ENCODE measurements at regions not wholly inside any gene's neighbourhood (a gene's known extent, or its start where the extent isn't known, plus 50 kb on each side); places are given as distances from the start of the nearest gene placed in this dataset.

DNA sequence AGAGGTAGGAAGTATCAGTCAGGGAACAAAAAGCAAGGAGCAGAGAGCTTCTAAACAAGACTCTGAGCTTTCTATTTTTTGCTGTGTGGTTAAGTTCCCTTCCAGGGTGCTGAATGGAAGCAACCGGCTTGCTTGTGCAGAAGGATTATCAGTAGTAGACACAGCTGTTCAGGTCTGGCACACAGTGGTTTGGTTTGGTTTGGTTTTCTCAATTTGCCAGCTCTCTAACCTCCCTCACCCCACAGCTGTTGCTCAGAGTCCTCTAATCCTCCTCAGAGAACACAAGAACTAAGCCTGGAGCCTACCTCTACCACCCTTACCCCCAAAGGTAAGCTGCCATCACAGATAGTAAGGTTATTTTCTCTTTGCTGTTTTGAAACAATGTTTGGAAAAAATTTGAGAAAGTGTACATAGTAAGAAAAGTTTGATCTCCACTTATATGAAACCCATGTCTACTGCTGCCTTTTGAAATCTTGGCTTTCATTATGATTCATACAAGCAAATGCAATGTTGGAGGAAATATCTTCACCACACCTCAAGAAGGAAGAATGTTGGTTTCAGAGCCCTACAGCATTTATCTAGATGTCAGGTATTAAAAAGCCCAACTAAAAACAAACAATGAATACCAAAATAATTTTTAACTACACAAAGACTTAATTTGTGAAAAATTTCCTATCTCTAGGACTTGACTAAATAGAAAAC is 255.3 kb downstream of the NR4A2 start:
- Histone ChIP-seq H3K36me3 (ENCODE audit: insufficient read depth, low read length) (no peaks in the 10 kb centered on the region), H3K4me2 (ENCODE audit: low read length) (no peak overlapping the region), H3K79me2 (ENCODE audit: insufficient read depth, low read depth, low read length) (no peaks in the 10 kb centered on the region), H4K20me1 (ENCODE audit: insufficient read depth, low read length) (no peaks in the 10 kb centered on the region), H3K4me3 (ENCODE audit: low read depth, low read length, poor library complexity, severe bottlenecking) (no peak overlapping the region), H3K4me1 (ENCODE audit: insufficient read depth, low read length, poor library complexity, severe bottlenecking) (no peaks in the 10 kb centered on the region), H2AFZ (ENCODE audit: low read length) (no peak overlapping the region), H3K9me2 (ENCODE audit: insufficient read depth, low read length) (no peaks in the 10 kb centered on the region), H3K27ac (ENCODE audit: low read depth, low read length, poor library complexity, severe bottlenecking) (no peak overlapping the region), H3K9me3 (ENCODE audit: low read length) (no peaks in the 10 kb centered on the region)
- TF ChIP-seq EZH2phosphoT487 (IDR thresholded peaks at IDR 0.05; ENCODE audit: borderline replicate concordance, low read depth, low read length) = no peak
- TF ChIP-seq, protein P1, sequence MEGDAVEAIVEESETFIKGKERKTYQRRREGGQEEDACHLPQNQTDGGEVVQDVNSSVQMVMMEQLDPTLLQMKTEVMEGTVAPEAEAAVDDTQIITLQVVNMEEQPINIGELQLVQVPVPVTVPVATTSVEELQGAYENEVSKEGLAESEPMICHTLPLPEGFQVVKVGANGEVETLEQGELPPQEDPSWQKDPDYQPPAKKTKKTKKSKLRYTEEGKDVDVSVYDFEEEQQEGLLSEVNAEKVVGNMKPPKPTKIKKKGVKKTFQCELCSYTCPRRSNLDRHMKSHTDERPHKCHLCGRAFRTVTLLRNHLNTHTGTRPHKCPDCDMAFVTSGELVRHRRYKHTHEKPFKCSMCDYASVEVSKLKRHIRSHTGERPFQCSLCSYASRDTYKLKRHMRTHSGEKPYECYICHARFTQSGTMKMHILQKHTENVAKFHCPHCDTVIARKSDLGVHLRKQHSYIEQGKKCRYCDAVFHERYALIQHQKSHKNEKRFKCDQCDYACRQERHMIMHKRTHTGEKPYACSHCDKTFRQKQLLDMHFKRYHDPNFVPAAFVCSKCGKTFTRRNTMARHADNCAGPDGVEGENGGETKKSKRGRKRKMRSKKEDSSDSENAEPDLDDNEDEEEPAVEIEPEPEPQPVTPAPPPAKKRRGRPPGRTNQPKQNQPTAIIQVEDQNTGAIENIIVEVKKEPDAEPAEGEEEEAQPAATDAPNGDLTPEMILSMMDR (conservative IDR thresholded peaks at IDR 0.05; ENCODE audit: low read length) = no peak
- no peak for DNase-seq (ENCODE audit: low spot score)
- CTCF ChIA-PET (ENCODE audit: unreplicated experiment) = no interaction called here
- BruUV-seq (replicated peaks) = no TSS peak
- intact Hi-C loops (cut with micrococcal nuclease; ENCODE audit: unreplicated experiment) = no loop called here
- POLR2A ChIA-PET = interaction anchor here (0.5 to 0.7 kb wide), 2 partner anchors 234 to 788 kb away, joined by 3 read pairs; no protein-coding TSS in a partner anchor

DNA sequence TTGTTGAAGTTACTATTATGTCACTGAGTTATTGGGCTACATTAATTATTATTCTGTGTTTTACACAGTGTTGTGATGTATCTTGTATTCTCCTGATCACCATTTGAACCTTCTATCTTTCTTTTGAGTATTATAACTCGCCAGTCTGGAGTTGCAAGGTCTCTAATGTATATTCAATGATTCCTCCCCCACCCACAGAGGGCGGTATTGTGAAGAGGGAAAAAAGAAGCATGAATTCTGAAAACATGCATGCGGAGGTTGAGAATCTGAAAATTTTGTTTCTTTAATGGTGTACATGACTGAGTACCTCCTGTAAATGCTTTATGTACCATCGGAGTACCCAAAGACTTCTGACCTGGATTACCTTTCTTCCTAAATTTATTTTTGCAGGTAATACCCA is 266.6 kb downstream of the NR4A2 start:
- intact Hi-C loops (cut with micrococcal nuclease; ENCODE audit: unreplicated experiment) = no loop called here
- no peak for DNase-seq (ENCODE audit: low spot score)

More for the DNA sequence above, 266.6 kb downstream of the NR4A2 start:
- no peak for TF ChIP-seq EZH2phosphoT487 (IDR thresholded peaks at IDR 0.05; ENCODE audit: borderline replicate concordance, low read depth, low read length)
- TF ChIP-seq, protein P1 (conservative IDR thresholded peaks at IDR 0.05; ENCODE audit: low read length) = peak; percentile 61
- Histone ChIP-seq H3K9me3 (ENCODE audit: low read length) (no peaks in the 10 kb centered on the region), H3K79me2 (ENCODE audit: insufficient read depth, low read depth, low read length) (no peaks in the 10 kb centered on the region), H3K27ac (ENCODE audit: low read depth, low read length, poor library complexity, severe bottlenecking) (no peak overlapping the region), H3K4me2 (ENCODE audit: low read length) (no peak overlapping the region), H4K20me1 (ENCODE audit: insufficient read depth, low read length) (no peaks in the 10 kb centered on the region), H3K9me2 (ENCODE audit: insufficient read depth, low read length) (no peaks in the 10 kb centered on the region), H3K36me3 (ENCODE audit: insufficient read depth, low read length) (no peaks in the 10 kb centered on the region), H2AFZ (ENCODE audit: low read length) (no peak overlapping the region), H3K4me1 (ENCODE audit: insufficient read depth, low read length, poor library complexity, severe bottlenecking) (no peaks in the 10 kb centered on the region), H3K4me3 (ENCODE audit: low read depth, low read length, poor library complexity, severe bottlenecking) (no peak overlapping the region)
- ChIA-PET CTCF (ENCODE audit: unreplicated experiment) (no interaction called here), POLR2A (interaction anchor here (0.6 kb wide), 1 partner anchor 600 kb away, joined by 3 read pairs; no protein-coding TSS in a partner anchor)
- BruUV-seq (replicated peaks) = no TSS peak
